Calu3 (cell line): ENCODE measurements at regions not wholly inside any gene's neighbourhood (a gene's known extent, or its start where the extent isn't known, plus 50 kb on each side); places are given as distances from the start of the nearest gene placed in this dataset.

ENCODE experiments used
- BruUV-seq: library from RNA; stranded (reverse); fragments of 400-500 nt; replicated peaks from 2 replicates; lab custom pipeline; 2021; lab: Mats Ljungman, UMichigan
- CTCF ChIA-PET: fragments of 300-600 bp; sonication (Branson Sonifier 250); formaldehyde crosslinking; loops from one replicate; lab custom pipeline; 2022; ENCODE audit warnings: antibody characterized with exemption; lab: Charles Lee
- DNase-seq: peaks from one replicate; pipeline ENCODE4 v3.0.0; 2022
- H3K27ac Mint-ChIP-seq: one replicate; pipeline ENCODE4 v1.8.0; 2022; ENCODE audit warnings: mixed read lengths; ENCODE audit not compliant: unreplicated experiment
- H3K27me3 Mint-ChIP-seq: one replicate; pipeline ENCODE4 v1.8.0; 2022; ENCODE audit warnings: mixed read lengths; ENCODE audit not compliant: unreplicated experiment
- H3K36me3 Mint-ChIP-seq: one replicate; pipeline ENCODE4 v1.8.0; 2022; ENCODE audit warnings: mild to moderate bottlenecking, moderate library complexity, mixed read lengths; ENCODE audit not compliant: insufficient read depth, unreplicated experiment
- H3K4me1 Mint-ChIP-seq: one replicate; pipeline ENCODE4 v1.8.0; 2022; ENCODE audit warnings: mild to moderate bottlenecking, low read depth, mixed read lengths; ENCODE audit not compliant: unreplicated experiment
- H3K4me3 Mint-ChIP-seq: one replicate; pipeline ENCODE4 v1.8.0; 2022; ENCODE audit warnings: mild to moderate bottlenecking, low read depth, moderate library complexity, mixed read lengths; ENCODE audit not compliant: unreplicated experiment
- H3K9me3 Mint-ChIP-seq: one replicate; pipeline ENCODE4 v1.8.0; 2022; ENCODE audit warnings: low read depth, mixed read lengths; ENCODE audit not compliant: unreplicated experiment
- CTCF ChIP-seq: fragments of 200-600 bp; IDR thresholded peaks from one replicate; pipeline ENCODE4 v1.8.0; 2022; ENCODE audit warnings: antibody characterized with exemption; ENCODE audit not compliant: unreplicated experiment
- intact Hi-C: fragments of 100-400 bp; cut with micrococcal nuclease; formaldehyde crosslinking; loops from one replicate; pipeline ENCODE4 v1.10.0; 2022; ENCODE audit not compliant: unreplicated experiment

GRCh38 chr2:13921245-13921644 lies 711.3 kb upstream of the LRATD1 start:
- CTCF ChIA-PET = no interaction called here
- no peak for DNase-seq
- intact Hi-C loops = no loop called here
- no peaks in the 10 kb centered on the region for H3K4me1 Mint-ChIP-seq
- no peak overlapping the region for H3K27ac Mint-ChIP-seq
- no peak overlapping the region for H3K4me3 Mint-ChIP-seq
- peaks cover 6% of the 10 kb centered on the region for H3K9me3 Mint-ChIP-seq
- H3K36me3 Mint-ChIP-seq = no peaks in the 10 kb centered on the region
- no peaks in the 10 kb centered on the region for H3K27me3 Mint-ChIP-seq
- BruUV-seq = no TSS peak
- no peak for TF ChIP-seq CTCF

GRCh38 chr2:13923823-13924222 lies 708.7 kb upstream of the LRATD1 start:
- intact Hi-C loops = no loop called here
- H3K9me3 Mint-ChIP-seq = peaks cover 6% of the 10 kb centered on the region

GRCh38 chr2:13942111-13942510 lies 690.4 kb upstream of the LRATD1 start:
- CTCF ChIA-PET = no interaction called here
- no peak for DNase-seq
- intact Hi-C loops = no loop called here
- Mint-ChIP-seq H3K4me3 (no peak overlapping the region), H3K36me3 (no peaks in the 10 kb centered on the region), H3K27ac (no peak overlapping the region), H3K4me1 (no peaks in the 10 kb centered on the region), H3K27me3 (no peaks in the 10 kb centered on the region), H3K9me3 (peaks cover 2% of the 10 kb centered on the region)
- no TSS peak for BruUV-seq
- TF ChIP-seq CTCF = no peak

More at GRCh38 chr2:13923823-13924222, 708.7 kb upstream of the LRATD1 start:
- Mint-ChIP-seq H3K27me3 (no peaks in the 10 kb centered on the region), H3K36me3 (no peaks in the 10 kb centered on the region), H3K4me1 (no peaks in the 10 kb centered on the region), H3K27ac (no peak overlapping the region), H3K4me3 (no peak overlapping the region)
- no TSS peak for BruUV-seq
- DNase-seq = no peak
- no peak for TF ChIP-seq CTCF
- CTCF ChIA-PET = no interaction called here

- H3K4me3 Mint-ChIP-seq = no peak overlapping the region
- H3K27ac Mint-ChIP-seq = no peak overlapping the region
- CTCF ChIA-PET = no interaction called here
- no peaks in the 10 kb centered on the region for H3K27me3 Mint-ChIP-seq
- TF ChIP-seq CTCF = no peak
- no peaks in the 10 kb centered on the region for H3K36me3 Mint-ChIP-seq
- no TSS peak for BruUV-seq
- DNase-seq = no peak
- H3K4me1 Mint-ChIP-seq = no peaks in the 10 kb centered on the region
- intact Hi-C loops = no loop called here
- no peaks in the 10 kb centered on the region for H3K9me3 Mint-ChIP-seq
Observed at GRCh38 chr2:13950761-13951160, 681.8 kb upstream of the LRATD1 start.
